ENCODE measurements at regions not wholly inside any gene's neighbourhood (a gene's known extent, or its start where the extent isn't known, plus 50 kb on each side); places are given as distances from the start of the nearest gene placed in this dataset.

- no peak for TF ChIP-seq CTCF (IDR thresholded peaks at IDR 0.05; ENCODE audit: borderline replicate concordance, insufficient read depth, low read depth, low read length)
- no peak overlapping the region for H3K4me3 ChIP-seq (ENCODE audit: low read depth, low read length)
These were observed 82.5 kb downstream of the SPP2 start for GRCh38 chr2:234133004-234133403.

GRCh38 chr2:234130777-234131181 lies 80.3 kb downstream of the SPP2 start:
- no peak for TF ChIP-seq CTCF (IDR thresholded peaks at IDR 0.05; ENCODE audit: borderline replicate concordance, insufficient read depth, low read depth, low read length)
- no peak overlapping the region for H3K4me3 ChIP-seq (ENCODE audit: low read depth, low read length)

GRCh38 chr2:234128606-234129005 lies 78.1 kb downstream of the SPP2 start:
- no peak overlapping the region for H3K4me3 ChIP-seq (ENCODE audit: low read depth, low read length)
- TF ChIP-seq CTCF (IDR thresholded peaks at IDR 0.05; ENCODE audit: borderline replicate concordance, insufficient read depth, low read depth, low read length) = no peak

Measured in GM12875 (cell line).